ENCODE measurements at regions not wholly inside any gene's neighbourhood (a gene's known extent, or its start where the extent isn't known, plus 50 kb on each side); places are given as distances from the start of the nearest gene placed in this dataset.

DNA sequence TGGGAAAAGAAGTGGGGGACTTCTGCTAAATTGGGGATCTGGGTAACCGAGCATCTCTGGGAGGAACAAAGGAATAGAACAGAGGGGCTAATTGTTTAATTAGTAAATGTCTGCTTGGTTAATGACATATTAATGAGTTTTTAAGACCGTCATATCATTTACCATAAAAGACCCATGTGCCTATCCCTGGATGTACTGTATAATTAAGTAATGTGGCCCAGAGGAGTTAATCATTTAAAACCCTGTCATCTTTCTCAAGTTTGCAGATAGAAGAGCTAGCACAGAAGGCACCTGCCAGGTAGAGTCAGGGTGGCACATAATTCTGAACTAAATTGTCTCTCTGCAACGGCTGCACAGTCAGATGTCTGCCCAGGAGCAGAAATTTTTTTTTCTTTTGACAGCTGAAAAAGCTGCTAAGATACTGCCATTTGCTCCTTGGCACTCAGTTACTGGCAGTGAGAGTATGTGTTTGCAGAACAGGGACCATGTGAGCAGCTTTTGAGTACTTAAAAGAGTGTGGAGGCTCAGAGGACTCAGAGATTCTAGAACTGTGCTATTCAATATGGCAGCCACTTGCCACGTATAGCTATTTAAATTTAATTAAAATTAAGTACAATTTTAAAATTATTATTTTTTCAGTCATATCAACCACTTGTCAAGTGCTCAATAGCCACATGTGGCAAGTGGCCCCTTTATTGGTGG is 202.7 kb upstream of the SLC35B3 start:
- no peak for TF ChIP-seq POLR2A (IDR thresholded peaks at IDR 0.05)
- TF ChIP-seq, protein P1, sequence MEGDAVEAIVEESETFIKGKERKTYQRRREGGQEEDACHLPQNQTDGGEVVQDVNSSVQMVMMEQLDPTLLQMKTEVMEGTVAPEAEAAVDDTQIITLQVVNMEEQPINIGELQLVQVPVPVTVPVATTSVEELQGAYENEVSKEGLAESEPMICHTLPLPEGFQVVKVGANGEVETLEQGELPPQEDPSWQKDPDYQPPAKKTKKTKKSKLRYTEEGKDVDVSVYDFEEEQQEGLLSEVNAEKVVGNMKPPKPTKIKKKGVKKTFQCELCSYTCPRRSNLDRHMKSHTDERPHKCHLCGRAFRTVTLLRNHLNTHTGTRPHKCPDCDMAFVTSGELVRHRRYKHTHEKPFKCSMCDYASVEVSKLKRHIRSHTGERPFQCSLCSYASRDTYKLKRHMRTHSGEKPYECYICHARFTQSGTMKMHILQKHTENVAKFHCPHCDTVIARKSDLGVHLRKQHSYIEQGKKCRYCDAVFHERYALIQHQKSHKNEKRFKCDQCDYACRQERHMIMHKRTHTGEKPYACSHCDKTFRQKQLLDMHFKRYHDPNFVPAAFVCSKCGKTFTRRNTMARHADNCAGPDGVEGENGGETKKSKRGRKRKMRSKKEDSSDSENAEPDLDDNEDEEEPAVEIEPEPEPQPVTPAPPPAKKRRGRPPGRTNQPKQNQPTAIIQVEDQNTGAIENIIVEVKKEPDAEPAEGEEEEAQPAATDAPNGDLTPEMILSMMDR (IDR thresholded peaks at IDR 0.05 in 4 of 5, conservative IDR thresholded peaks at IDR 0.05 in 1 of 5), result no peak

Data from gastrocnemius medialis (tissue), 4 donors.